A673 (cell line): ENCODE measurements at regions not wholly inside any gene's neighbourhood (a gene's known extent, or its start where the extent isn't known, plus 50 kb on each side); places are given as distances from the start of the nearest gene placed in this dataset.

Source experiments
- EZH2 ChIP-seq: fragments of 200-600 bp; sonication (generic); IDR thresholded peaks from 2 replicates; pipeline ENCODE4 v1.6.1; 2017; ENCODE audit warnings: borderline replicate concordance, low read depth, mild to moderate bottlenecking, mixed read lengths, antibody characterized with exemption, low read length; ENCODE audit not compliant: poor library complexity, severe bottlenecking
- TF ChIP-seq, protein P1 (sequence below): fragments of 300-800, 200-600 bp; sonication (generic); conservative IDR thresholded peaks from 2 replicates; pipeline ENCODE4 v1.5.1; 2017; ENCODE audit warnings: low read depth, mild to moderate bottlenecking, antibody characterized with exemption, low read length, moderate library complexity, mixed read lengths

DNA sequence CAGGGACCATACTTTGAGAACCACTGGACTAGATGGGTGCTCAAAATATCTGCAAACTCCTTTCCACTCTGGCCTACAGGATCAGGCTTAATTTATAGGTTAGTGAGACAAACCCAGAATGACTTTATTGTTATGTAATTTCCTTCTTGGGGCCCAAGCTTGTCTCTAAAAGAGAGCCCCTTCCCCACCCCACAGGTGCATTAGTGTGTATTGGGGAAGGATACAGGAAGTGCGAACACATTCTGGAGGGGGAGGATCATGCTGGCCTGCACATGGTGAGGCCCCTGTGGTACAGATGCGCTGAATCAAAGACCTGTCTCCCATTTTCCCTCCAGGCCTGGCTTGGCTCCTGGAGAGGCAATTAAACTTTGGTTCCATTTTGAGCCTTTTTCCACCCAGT lies 273.0 kb upstream of the LRTM1 start:
- TF ChIP-seq, protein P1, sequence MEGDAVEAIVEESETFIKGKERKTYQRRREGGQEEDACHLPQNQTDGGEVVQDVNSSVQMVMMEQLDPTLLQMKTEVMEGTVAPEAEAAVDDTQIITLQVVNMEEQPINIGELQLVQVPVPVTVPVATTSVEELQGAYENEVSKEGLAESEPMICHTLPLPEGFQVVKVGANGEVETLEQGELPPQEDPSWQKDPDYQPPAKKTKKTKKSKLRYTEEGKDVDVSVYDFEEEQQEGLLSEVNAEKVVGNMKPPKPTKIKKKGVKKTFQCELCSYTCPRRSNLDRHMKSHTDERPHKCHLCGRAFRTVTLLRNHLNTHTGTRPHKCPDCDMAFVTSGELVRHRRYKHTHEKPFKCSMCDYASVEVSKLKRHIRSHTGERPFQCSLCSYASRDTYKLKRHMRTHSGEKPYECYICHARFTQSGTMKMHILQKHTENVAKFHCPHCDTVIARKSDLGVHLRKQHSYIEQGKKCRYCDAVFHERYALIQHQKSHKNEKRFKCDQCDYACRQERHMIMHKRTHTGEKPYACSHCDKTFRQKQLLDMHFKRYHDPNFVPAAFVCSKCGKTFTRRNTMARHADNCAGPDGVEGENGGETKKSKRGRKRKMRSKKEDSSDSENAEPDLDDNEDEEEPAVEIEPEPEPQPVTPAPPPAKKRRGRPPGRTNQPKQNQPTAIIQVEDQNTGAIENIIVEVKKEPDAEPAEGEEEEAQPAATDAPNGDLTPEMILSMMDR: no peak
- TF ChIP-seq EZH2: no peak
